CD4-positive, alpha-beta T cell treated with Interleukin-1 beta for 1 hour (primary cell): ENCODE measurements at regions not wholly inside any gene's neighbourhood (a gene's known extent, or its start where the extent isn't known, plus 50 kb on each side); places are given as distances from the start of the nearest gene placed in this dataset.

Experiments
- DNase-seq, 2 donors: peaks; one replicate each; pipeline ENCODE4 v3.0.0-alpha.2; 2020 to 2022

DNA sequence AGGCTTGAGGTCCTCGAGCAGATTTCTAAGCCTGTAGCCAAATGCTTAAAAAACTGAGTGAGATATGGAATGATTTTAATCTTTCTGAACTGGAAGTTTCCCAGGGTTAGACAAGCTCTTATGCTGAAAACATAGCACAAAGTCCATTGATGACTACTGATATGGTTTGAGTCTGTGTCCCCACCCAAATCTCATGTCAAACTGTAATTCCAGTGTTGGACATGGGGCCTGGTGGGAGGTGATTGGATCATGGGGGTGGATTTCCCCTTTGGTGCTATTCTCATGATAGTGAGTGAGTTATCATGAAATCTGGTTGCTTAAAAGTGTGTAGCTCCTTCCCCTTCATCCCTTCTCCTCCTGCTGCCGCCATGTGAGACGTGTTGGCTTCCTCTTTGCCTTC is 454.9 kb downstream of the SPRY1 start:
- no peak for DNase-seq

DNA sequence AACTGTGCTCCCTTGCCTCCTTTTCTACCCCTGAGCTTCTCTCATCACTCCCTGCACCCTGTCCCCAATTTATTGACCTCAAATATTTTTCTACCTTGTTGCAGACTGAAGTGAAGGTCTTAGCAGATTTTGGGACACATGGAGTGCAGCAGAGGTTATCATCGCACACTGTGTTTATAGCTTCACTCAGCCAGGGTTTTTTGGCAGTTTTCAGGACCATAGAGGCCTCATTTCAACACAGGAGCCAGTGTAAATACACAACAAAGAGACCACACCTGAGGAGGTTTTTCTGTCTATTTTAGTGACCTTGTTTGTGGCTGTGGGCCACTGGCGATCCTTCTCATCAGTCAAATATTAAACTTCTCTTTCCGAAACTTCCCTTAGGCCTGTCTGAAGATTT is 457.1 kb downstream of the SPRY1 start:
- DNase-seq, result no peak

DNA sequence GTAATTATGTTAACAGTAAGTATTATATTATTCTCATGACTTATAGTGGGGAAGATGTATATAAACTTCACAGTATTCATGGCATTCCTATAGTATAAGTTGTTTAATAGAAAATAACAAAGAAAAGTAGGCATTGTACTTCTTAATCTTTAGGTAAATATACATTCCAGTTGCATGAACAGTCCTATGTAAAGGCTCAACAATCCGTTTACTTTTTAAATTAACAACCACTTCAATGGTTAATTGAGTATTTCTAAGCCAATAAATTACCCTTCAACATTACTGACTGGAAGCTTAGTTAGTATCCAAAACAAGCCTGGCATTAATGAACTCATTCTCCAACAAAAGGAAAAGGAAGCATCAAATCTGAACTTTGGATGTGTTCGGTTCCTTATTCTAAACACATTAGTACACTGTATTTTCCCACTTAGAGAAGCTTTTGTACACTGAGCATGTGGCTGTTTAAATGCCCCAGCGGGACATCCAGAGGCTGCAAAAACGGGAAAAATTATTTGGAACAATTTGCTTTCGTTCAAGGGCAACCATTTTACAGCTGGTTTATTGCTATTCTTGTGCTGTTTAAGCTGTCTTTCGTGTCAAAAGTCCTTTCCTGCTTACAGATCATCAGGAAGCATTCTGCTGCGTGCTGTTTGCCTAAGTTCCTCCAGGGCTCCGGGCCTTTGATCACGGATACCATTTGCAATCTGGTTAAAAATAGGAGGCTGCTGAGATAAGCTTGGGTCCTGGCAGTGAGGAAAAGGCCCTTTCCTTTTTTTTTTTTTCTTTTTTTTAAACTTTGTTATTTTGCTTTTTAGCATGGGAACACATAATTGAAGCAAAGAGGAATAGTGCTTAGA is 460.3 kb downstream of the SPRY1 start:
- DNase-seq, result no peak

DNA sequence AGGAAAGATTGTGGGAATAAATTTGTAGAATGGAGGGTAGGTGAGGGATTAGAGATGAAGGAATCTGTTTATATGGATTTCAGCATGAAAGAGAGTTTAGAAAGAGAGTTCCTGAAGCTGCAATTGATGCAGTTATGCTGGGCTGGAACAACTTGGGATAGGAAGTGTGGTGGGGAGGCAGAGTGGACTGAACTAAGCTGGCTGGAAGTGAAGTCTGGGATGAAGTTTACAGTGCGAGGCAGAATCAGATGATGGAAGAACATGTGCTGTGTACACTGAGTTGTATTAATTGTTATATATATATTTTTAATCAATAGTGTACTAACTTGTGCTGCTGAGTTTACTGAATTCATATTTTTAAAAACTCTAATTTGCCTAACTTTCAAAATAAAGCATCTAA is 461.9 kb downstream of the SPRY1 start:
- DNase-seq, result no peak

DNA sequence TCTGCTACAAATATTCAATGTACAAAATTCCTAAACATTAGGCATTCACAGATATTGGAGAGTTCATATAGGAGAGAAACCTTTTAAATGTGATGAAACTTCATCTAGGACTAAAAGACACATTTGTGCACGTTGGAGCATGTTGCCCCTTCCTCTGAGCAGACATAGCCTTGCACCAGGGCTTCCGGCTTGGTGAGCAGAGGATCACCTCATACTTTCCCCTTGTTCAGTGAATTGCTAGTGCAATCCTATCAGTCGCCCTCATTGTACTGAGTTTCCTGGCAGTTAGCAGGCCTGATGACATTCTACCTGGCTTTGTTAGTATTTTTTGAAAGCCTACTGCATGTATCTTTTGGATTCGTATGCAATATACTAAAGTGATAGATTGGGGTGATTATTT is 466.2 kb downstream of the SPRY1 start:
- no peak for DNase-seq

DNA sequence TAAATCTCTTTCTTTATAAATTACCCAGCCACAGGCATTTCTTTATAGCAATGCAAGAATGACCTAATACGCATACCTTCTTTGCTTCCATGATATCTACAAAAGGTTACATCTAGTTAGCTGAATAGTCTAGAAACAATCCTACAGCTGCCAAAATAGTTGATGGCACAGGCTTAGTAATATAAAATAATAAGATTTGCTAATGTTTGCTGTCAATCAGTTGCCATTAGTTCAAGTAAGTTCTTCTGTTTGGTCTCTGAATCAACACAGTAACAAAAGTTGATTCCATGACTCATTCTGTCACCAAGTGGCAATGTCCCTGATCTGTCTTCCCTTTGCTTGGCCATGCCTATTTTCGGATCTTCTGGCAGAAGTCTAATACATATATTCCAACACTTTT is 470.2 kb downstream of the SPRY1 start:
- no peak for DNase-seq

DNA sequence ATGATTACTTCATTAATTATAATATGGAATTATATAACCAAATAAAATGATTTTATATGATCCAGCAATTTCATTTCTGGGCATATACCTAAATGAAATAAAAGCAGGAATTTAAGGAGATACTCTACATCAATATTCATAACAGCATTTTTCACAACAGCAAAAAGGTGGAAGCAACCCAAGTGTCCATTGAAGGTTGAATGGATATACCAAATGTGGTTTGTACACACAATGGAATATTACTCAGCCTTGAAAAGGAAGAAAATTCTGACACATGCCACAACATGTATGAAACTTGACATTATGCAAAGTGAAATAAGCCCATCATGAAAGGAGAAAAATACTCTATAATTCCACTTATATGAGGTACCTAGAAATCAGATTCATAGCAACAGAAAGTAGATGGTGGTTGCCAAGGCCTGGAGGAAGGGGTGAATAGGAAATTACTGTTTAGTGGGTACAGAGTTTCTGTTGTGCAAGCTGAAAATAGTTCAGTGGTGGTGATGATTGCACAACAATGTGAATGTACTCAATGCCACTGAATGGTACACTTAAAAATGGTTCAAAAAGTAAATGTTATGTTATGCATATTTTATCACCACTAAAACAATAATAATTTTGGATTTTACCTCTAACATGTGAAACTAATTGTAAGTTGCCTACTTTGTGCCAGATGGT is 471.5 kb downstream of the SPRY1 start:
- DNase-seq, result no peak

DNA sequence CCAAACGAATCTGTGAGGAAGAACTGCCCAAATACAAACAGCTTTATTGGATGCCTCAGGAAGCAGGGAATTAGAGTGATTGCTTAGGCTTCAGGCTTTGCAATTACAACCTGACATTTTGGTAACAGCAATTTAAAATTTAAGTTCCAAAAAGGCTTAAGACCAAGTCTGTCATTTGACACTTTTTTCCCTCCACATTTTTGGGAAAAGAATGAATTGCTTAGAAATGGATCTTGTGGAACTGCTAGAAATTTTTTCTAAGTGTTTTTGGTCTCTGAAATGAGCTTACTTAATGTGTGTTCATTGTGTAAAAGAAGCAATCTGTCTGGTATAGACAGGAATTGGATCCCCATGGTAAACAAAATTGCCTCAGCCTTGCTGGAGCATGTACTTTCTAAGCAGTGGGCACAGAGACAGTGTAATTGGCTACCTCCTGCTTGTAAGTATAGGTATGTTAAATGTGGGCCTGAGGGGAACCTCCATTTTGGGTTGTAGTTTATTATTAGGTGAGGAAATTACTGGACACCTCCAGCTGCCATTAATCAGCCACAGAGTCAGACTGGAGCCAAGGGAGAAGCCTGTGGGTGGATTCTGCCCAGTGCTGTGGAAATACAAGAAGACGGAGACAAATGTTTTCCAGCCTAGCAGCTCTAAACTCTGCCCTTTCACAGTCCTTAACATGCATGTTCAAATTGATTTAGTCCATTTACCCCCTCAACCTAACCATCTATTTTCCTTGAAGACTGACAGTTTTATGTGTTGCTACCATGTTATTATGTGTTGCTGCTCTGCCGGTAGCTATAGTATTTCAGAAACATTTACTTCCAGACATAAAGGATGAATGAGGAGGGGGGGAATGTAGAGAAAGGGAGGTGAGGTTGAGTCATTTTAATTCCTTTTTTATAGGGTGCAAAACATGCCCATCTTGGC is 473.0 kb downstream of the SPRY1 start:
- DNase-seq, result no peak

DNA sequence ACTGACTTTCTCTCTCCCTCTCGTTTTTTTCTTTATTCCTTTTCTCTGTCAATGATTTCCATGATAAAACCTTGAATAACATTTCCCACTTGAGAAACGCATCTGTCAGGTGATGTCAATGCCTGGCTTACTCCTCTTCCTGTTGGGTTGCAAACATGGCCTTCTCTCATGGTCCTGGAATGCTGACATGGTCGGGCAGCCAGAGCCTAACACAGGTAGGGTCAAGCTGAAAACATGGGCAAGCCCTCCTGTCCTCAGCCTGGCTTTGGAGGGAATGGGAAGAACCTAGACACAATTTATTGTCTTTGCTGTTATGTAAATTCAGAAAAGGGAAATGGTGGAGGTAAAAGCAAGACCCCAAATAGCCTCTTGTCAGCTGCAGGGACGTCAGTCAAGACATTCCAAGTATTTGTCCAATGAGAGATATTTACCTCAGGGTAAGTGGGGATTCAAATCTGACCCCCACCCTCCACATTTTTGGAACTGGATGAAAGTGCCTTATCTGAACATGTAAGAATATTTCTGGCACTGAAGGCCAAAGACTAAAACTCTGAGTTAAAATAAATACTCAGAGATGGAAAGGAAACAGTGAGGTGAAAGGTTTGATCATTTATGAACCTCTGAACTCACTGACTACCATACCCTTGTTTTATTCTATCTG is 473.8 kb downstream of the SPRY1 start:
- DNase-seq, result no peak

DNA sequence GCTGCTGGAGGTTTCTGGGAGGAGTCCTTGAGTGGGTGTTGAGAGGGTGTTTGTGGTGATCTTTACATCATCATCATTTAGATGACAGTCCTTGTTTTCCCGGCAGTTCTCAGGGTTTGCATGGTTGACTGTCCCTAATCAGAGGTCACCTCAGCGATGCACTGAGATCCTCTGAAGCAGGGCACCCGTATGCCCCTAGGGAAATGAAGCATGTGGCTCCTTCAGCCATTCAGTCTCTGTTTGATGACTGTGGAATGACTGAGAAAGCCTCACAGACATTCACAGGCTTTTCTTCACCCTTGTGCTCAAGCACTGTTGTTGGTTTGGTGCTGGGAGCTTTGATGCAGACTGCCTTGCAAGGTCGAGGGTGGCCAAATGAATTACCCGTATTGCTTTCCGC is 474.7 kb downstream of the SPRY1 start:
- no peak for DNase-seq

DNA sequence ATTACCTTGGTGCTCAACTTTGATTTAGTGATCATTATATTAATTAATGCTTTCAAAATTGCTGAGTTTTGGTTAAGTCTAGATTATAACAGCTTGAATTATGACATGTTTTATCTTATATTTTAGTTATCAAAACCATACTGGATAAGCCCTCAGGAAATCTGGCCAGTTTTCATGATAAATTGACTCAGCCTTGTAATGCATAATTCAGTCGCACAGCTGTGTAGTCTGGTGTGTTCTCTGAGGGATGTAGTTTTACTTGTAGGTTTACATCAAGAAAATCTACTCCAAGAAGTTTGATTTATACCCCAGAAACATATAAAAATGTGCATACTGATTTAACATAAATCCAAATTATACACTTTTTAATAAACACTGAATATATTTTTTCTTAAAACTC is 477.5 kb downstream of the SPRY1 start:
- DNase-seq, result no peak

DNA sequence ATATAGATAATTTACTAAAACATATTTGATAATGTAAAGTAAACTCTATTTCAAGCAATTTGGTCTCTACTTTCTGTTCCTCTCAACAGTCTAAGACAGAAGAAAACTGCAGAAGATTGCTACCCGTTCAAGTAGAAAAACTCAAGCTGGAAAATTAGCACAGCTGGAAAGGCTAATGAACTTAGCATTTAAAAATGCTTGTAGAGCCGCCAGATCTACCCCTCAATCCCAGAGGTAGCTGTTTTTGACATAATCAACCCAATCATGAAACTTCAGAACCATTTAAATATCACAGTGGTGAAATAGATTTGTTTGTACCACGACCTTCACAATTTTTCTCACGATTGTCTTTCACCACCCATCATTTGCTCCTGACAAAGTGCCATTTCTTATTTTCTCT is 479.5 kb downstream of the SPRY1 start:
- DNase-seq, result no peak

DNA sequence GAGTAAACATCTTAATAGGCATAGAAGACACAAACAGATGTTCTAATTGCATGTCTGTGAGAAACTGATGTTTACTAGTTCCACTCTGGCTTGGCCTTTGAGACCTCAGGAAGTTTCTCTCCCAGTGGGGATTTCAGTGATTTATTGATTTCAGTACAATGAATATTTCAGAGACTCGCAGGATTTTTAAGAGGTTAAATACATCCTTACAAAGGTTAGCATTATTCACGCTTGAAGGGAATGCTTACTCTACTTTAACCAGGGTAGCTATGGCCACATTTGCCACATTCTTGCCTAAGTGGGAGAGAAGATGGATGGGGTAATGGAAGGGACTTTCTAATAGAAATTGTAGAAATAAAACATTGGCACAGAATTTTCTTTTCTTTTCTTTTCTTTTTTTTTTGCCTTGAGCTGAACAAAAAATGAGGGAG is 480.1 kb downstream of the SPRY1 start:
- no peak for DNase-seq

DNA sequence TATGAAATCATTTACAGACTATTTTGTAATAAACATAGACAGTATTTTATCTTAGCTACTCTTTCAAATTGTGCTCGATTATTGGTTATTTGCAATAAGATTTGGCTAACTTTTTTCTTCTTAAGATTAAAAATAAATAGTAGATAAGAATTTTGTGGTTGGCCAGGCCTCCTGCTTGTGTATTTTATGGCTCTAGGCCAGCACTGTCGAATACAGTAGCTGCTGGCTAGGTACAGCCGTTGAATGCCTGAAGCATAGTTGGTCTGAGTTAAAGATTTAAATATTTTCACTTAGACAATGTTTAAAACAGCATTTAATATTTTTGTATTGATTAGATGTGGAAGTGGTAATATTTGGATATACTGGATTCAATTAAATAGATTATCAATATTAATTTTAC is 481.0 kb downstream of the SPRY1 start:
- DNase-seq, result no peak

DNA sequence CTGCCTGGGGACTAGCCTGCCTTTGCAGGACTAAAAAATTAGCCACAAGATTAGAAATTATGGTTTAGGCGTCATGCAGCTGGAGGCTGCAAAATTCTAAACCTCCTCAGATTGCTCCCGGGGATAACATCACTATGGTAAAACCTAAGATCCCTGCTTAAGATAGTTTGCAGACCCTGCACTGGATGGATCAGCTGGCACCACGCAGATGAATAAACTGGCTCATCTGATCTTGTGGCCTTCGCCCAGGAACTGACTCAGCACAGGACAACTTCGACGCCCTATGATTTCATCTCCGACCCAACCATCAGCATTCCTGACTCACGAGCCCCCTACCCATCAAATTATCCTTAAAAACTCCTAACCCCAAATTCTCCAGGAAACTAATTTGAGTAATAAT is 482.4 kb downstream of the SPRY1 start:
- no peak for DNase-seq

DNA sequence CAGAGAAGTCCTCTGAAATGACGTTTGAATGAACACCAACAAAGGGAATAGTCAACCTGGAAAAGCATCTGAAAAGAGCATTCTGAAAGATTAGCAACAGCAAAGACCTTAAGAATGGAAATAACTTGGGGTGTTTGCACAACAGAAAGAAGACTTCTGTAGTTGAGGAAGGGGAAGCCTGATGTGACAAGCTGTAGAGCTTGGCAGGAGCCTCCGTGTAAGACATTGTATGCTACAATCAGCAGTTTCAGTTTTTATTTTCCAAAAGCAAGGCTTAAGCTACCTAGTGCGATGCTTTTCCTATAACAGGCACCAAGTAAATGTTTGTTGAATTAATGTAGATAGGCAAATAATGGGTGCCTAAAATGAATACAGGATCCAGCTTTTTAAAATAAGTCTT is 484.0 kb downstream of the SPRY1 start:
- DNase-seq, result no peak

DNA sequence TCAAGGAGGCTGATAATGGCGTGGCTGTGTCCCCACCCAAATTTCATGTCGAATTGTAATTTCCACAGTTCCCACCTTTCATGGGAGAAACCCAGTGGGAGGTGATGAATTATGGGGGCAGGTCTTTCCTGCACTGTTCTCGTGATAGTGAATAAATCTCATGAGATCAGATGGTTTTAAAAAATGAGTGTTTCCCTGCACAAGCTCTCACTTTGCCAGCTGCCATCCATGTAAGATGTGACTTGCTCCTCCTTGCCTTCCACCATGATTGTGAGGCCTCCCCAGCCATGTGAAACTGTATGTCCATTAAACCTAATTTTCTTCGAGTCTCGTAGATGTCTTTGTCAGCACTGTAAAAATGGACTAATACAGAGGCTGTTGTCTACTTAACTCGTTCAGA is 488.3 kb downstream of the SPRY1 start:
- DNase-seq, result no peak

DNA sequence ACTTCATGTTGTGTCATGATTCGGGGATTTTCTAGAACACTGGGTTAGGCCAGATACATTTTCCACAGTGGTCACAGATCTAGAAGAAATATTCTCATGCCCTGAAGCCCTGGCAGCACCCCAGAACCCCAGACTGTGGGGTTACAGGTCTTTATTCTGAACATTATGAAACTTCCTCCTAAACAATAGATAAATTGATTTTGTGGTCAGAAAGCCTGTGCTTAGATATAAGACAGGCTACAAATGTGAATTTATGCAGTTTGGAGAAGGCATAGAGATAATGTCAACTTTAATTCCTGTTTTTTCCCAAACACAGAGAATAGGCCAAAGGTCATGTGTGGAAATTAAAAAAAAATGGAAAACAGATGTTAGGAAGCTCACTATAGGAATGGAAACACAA is 492.9 kb downstream of the SPRY1 start:
- no peak for DNase-seq

DNA sequence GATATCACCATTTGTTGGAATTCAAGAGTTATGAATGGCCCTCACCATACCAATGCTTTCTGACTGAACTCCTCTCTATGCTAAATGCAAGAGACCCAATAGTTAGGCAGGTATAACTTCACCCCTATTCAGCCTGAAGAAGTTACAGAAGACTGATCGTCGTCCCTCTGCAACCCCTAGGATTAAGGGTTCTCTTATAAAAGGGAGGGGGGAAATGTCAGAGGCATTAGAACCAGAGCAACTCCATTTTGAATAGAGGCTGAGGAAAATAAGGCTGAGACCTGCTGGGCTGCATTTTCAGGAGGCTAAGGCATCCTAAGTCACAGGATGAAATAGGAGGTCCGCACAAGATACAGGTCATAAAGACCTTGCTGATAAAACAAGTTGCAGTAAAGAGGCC is 494.3 kb downstream of the SPRY1 start:
- DNase-seq, result no peak

DNA sequence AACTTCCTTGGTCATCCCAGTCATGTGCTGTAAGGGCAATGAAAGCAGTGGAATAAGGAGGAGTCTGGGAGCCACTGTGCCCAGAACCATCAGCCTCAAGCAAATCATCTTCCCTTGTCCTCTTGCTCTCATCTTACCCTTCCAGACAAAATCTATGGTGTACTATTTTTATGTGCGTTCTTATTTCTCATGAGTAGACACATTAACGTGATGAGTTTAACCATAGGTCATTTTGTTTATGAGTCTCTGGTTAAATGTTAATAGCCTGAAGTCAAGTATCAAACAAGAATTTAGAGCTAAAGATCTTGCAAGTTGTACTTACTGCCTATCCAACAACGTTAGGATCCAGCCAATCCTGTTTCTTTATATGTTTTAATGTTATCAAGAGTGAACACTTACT is 495.3 kb downstream of the SPRY1 start:
- no peak for DNase-seq

DNA sequence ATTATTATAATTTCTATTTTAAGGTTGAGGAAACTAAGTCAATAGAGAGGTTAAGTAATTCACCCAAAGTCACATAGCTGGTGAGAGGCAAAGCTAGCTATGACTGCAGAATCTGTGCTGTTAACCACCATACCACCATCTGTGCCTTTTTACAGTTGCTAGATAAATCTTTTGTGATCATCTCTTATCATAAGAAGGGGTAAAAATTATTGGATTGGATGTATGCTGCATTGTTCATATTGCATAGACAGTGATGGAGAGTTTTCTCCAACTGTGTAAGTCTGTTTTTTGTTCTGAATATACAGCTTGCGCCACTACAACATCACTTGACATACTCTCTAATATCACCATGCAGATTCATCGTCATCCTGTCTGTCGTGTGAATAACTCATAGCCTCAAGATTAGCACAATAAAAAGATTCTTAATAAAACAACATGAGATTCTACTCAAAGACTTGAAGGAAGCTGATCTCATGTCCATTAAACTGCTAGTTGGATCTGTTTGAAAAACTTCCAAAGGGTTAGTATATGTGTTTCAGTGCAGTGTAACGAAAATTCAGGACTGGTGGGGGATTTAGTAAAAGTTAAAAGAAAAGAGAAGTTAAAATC is 495.9 kb downstream of the SPRY1 start:
- no peak for DNase-seq
